ENCODE measurements at regions not wholly inside any gene's neighbourhood (a gene's known extent, or its start where the extent isn't known, plus 50 kb on each side); places are given as distances from the start of the nearest gene placed in this dataset.

DNA sequence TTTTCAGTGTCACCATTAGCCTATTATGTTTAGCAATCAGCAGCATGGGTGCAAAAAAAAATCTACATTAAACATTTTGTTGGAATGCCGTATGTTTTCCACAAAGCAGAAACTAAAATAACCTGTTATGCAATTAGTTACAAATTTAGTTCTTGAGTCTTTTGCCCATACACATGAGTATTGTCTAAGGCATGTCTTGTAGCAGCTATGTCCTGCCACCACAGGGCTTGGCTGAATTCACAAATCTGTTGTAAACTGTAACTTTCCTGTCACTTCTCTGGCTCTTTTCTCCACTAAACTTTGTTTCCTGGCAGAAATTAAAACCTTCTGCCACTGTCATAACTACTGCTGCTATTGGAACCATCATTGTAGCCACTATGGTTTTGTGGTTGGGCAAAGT lies 277.9 kb upstream of the SPRY2 start:
- H3K4me1 ChIP-seq = no peaks in the 10 kb centered on the region
- no peak overlapping the region for H3K27ac ChIP-seq
- no peaks in the 10 kb centered on the region for H3K27me3 ChIP-seq
- WGBS, 2 donors = 0 to 92% methylated on average over 1 of the region's 1 CpG
- H3K4me3 ChIP-seq (replicated peaks in 1 of 3) = no peak overlapping the region
- TF ChIP-seq, protein P1, sequence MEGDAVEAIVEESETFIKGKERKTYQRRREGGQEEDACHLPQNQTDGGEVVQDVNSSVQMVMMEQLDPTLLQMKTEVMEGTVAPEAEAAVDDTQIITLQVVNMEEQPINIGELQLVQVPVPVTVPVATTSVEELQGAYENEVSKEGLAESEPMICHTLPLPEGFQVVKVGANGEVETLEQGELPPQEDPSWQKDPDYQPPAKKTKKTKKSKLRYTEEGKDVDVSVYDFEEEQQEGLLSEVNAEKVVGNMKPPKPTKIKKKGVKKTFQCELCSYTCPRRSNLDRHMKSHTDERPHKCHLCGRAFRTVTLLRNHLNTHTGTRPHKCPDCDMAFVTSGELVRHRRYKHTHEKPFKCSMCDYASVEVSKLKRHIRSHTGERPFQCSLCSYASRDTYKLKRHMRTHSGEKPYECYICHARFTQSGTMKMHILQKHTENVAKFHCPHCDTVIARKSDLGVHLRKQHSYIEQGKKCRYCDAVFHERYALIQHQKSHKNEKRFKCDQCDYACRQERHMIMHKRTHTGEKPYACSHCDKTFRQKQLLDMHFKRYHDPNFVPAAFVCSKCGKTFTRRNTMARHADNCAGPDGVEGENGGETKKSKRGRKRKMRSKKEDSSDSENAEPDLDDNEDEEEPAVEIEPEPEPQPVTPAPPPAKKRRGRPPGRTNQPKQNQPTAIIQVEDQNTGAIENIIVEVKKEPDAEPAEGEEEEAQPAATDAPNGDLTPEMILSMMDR (IDR thresholded peaks at IDR 0.05) = no peak
- TF ChIP-seq POLR2A (IDR thresholded peaks at IDR 0.05) = no peak
- no peaks in the 10 kb centered on the region for H3K9me3 ChIP-seq
- intact Hi-C loops (cut with DNase I) = no loop called here
- no peak for DNase-seq
- H3K36me3 ChIP-seq = no peaks in the 10 kb centered on the region

DNA sequence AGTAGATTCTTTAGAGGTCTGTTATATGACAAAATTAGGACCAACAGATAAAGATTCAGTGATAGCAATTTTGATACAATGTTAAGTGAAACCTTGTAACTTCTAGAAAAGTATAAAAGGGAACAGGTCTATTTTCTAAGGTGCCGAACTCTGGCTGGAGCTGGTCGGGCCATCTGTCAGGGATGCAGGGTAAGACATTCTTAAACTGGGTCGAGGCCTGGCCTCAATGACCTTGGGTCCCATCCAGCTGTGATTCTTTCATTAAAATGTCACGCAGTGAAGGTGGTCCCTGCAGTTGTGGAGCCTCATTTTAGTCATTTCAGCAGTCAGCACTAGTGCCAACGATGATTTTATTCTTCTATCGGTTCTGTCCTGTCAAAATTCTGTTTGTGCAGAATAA lies 271.9 kb upstream of the SPRY2 start:
- intact Hi-C loops (cut with DNase I) = no loop called here
- 82 to 83% methylated on average over 6 of the region's 6 CpGs for WGBS, 2 donors
- no peaks in the 10 kb centered on the region for H3K4me1 ChIP-seq
- H3K27me3 ChIP-seq = no peaks in the 10 kb centered on the region
- TF ChIP-seq, protein P1 (IDR thresholded peaks at IDR 0.05) = no peak
- TF ChIP-seq POLR2A (IDR thresholded peaks at IDR 0.05) = no peak
- no peak overlapping the region for H3K4me3 ChIP-seq (replicated peaks in 1 of 3)
- H3K9me3 ChIP-seq = no peaks in the 10 kb centered on the region
- no peak overlapping the region for H3K27ac ChIP-seq
- H3K36me3 ChIP-seq = no peaks in the 10 kb centered on the region
- DNase-seq = no peak

DNA sequence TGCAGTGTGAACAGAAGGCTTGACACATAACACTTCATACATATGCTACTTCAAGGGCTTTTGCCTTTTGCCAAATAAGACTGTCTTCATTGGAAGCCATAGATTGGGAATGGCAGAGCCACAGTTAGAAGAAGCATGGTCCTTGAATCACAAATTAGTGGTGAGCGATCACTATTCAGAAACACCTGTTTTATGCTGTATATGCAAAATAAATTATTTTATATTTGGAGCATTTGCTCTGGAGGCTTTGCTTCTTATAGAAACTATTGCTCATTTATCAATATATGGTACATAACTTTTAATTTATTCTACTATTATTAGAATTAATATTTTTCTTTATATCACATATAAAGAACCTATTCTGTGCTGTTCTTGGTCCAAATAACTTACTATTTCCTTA lies 270.4 kb upstream of the SPRY2 start:
- Histone ChIP-seq H3K9me3 (no peaks in the 10 kb centered on the region), H3K36me3 (no peaks in the 10 kb centered on the region), H3K27ac (no peak overlapping the region), H3K27me3 (no peaks in the 10 kb centered on the region), H3K4me1 (no peaks in the 10 kb centered on the region), H3K4me3 (replicated peaks in 1 of 3) (no peak overlapping the region)
- no peak for DNase-seq
- WGBS, 2 donors = 95 to 98% methylated on average over 1 of the region's 1 CpG
- TF ChIP-seq, protein P1 (IDR thresholded peaks at IDR 0.05) = no peak
- TF ChIP-seq POLR2A (IDR thresholded peaks at IDR 0.05) = no peak
- intact Hi-C loops (cut with DNase I) = no loop called here

DNA sequence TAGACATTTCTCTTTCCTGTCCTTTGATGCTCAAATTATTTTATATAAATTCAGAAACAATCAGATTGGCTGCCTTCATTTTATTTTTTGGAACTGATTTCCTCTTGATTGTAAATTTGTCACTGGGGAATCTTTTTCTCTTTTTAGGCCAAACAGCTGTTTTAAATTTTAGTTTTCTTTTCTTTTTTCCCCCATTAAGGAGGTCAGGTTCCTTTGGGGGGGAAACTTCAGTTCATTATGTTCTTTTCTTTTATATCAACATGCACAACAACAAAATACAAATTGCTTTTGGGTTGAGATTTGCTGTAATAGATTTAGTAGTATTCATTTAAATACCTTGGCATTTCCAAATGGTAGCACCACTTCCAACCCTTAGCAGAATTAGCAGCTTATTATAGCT lies 264.8 kb upstream of the SPRY2 start:
- TF ChIP-seq, protein P1 (IDR thresholded peaks at IDR 0.05) = no peak
- TF ChIP-seq POLR2A (IDR thresholded peaks at IDR 0.05) = no peak
- Histone ChIP-seq H3K4me1 (no peaks in the 10 kb centered on the region), H3K9me3 (no peaks in the 10 kb centered on the region), H3K27me3 (no peaks in the 10 kb centered on the region), H3K27ac (no peak overlapping the region), H3K4me3 (replicated peaks in 1 of 3) (no peak overlapping the region), H3K36me3 (no peaks in the 10 kb centered on the region)
- no peak for DNase-seq
- intact Hi-C loops (cut with DNase I) = no loop called here

DNA sequence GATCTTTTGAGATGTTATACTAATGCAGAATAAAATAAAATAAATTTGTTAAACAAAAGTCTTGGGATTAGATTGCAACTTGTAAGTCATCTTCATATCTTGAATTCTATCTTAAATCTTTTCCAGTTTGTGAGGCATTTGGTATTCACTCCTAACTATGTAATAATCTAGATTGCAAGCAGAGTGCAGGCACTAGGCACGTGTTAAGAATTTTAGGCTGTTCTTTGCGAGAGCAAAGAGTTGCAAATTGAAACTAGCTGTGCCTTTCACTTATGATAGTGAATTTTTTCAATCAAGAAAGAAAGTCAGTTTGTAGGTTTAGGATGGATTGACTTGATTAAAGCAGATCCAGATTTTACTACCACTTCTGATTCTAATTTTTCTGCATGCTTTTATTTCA lies 264.1 kb upstream of the SPRY2 start:
- Histone ChIP-seq H3K4me1 (no peaks in the 10 kb centered on the region), H3K27me3 (no peaks in the 10 kb centered on the region), H3K9me3 (no peaks in the 10 kb centered on the region), H3K4me3 (replicated peaks in 1 of 3) (no peak overlapping the region), H3K27ac (no peak overlapping the region), H3K36me3 (no peaks in the 10 kb centered on the region)
- 73 to 84% methylated on average over 2 of the region's 2 CpGs for WGBS, 2 donors
- intact Hi-C loops (cut with DNase I) = no loop called here
- DNase-seq = no peak
- no peak for TF ChIP-seq POLR2A (IDR thresholded peaks at IDR 0.05)
- TF ChIP-seq, protein P1 (IDR thresholded peaks at IDR 0.05) = no peak
